OCI-LY7 (cell line): ENCODE measurements at regions not wholly inside any gene's neighbourhood (a gene's known extent, or its start where the extent isn't known, plus 50 kb on each side); places are given as distances from the start of the nearest gene placed in this dataset.

Experiments
- CTCF ChIP-seq: fragments of 200-600 bp; sonication (generic); conservative IDR thresholded peaks from 2 replicates; pipeline ENCODE4 v1.5.1; 2014; ENCODE audit warnings: mild to moderate bottlenecking, antibody characterized with exemption, low read length, moderate library complexity, mixed read lengths
- EZH2phosphoT487 ChIP-seq: fragments of 200-600 bp; sonication (generic); IDR thresholded peaks from 2 replicates; pipeline ENCODE4 v1.6.1; 2018; ENCODE audit warnings: low read depth, borderline replicate concordance, mild to moderate bottlenecking, mixed run types, antibody characterized with exemption, low read length, moderate library complexity, mixed read lengths

DNA sequence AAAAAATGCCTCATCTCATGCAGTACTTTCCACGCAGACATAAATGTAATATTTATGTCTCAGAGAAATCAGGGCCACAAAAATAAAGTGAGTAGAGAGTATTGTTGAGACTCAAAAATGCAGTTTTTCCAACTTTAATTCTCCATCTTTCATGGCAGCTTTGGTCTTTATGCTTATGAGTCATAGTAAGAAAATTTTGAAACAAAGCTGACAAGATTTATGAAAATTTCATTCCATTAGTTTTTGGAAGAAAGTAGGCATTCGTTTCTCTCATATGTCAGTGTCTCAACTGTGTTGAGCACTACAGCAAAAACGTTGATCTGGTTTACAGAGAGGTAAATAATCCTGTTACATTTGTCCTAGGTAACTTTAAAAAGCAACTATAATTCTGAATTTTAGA, 656.8 kb downstream of the IQCM start:
- TF ChIP-seq EZH2phosphoT487, result no peak
- TF ChIP-seq CTCF, result no peak
